ENCODE measurements at regions not wholly inside any gene's neighbourhood (a gene's known extent, or its start where the extent isn't known, plus 50 kb on each side); places are given as distances from the start of the nearest gene placed in this dataset.

DNA sequence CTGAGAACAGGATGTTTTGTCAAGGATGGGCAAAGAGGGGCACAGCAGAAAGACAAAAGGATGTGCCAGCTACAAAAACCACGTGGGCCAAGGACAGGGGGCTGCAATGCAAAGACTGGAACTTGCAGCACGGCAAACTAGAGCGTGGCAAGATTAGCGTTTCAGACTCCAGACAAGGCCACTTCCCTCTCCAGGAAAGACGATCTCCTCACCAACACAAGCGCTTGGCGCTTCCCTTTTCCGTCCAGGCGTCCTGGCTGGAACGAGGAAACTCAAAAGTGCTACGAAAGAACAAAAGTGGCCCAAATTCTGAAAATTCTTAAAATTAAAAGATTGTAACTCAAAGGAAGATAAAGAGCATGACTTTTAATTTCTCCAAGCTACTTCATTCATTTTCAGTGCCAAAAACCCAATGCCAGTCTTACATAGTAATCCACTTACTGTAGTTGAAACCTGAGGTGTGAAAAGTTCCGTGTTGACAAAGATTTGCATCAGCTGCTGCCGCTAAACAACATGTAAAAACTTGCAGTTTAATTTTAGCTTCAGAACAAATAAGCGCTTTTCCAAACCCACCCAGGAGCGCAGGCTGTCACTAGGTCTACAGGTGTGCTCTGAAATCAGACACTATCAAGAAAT lies 207.1 kb upstream of the RREB1 start:
- TF ChIP-seq POLR2A (IDR thresholded peaks at IDR 0.05; ENCODE audit: low read depth, low read length) (no peak), POLR2AphosphoS5 (IDR thresholded peaks at IDR 0.05; ENCODE audit: low read depth, low read length) (no peak), TAF1 (IDR thresholded peaks at IDR 0.05; ENCODE audit: borderline replicate concordance, low read depth, low read length) (no peak)

Measured in GM12892 (cell line).